ENCODE measurements at regions not wholly inside any gene's neighbourhood (a gene's known extent, or its start where the extent isn't known, plus 50 kb on each side); places are given as distances from the start of the nearest gene placed in this dataset.

DNA sequence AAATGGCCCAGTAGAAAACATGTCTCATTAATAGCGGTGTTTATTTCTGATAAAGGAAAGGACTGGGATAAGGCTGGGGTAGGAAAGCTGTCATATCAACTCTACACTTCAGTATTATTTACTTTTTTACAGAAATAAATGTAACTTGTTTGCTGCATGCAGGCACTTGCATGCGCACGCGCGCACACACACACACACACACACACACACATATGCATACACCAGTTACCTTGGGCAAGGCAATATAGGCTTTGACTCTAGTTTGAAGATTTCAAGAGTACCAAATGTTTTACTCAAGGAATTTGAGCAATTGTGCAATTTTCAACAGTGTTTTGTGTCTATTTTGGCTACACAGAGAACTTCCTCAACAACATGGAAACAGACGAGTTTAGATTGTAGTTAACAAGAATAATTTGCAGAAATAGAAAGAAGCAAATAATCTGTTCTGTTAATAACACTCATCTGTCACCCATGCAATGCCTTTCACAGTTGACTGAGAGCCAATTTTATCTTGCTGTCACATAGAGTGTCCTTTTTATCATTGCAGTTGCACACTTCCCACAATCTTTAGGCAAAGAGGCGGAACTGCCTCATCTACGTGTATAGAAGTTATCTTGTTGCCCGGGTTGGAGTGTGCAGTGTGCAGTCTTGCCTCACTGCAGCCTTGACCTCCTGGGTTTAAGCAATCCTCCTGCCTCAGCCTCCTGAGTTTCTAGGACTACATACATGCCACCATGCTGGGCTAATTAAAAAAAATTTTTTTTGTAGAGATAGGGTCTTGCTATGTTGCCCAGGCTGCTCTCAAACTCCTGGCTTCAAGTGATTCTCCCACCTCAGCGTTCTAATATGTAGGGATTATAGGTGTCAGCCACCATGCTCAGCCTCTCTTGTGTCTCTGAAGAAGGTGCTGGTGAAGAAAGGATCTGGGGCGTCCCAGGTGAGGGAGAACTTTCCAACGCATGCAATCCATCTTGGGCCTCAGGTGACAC is 64.6 kb upstream of the GPCPD1 start:
- TF ChIP-seq, protein P1, sequence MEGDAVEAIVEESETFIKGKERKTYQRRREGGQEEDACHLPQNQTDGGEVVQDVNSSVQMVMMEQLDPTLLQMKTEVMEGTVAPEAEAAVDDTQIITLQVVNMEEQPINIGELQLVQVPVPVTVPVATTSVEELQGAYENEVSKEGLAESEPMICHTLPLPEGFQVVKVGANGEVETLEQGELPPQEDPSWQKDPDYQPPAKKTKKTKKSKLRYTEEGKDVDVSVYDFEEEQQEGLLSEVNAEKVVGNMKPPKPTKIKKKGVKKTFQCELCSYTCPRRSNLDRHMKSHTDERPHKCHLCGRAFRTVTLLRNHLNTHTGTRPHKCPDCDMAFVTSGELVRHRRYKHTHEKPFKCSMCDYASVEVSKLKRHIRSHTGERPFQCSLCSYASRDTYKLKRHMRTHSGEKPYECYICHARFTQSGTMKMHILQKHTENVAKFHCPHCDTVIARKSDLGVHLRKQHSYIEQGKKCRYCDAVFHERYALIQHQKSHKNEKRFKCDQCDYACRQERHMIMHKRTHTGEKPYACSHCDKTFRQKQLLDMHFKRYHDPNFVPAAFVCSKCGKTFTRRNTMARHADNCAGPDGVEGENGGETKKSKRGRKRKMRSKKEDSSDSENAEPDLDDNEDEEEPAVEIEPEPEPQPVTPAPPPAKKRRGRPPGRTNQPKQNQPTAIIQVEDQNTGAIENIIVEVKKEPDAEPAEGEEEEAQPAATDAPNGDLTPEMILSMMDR (IDR thresholded peaks at IDR 0.05 in 2 of 3, conservative IDR thresholded peaks at IDR 0.05 in 1 of 3; ENCODE audit: borderline replicate concordance in 1 of 3, insufficient read depth in 1 of 3, low read depth in 2 of 3, low read length in 2 of 3): no peak
- TF ChIP-seq RAD21 (IDR thresholded peaks at IDR 0.05; ENCODE audit: low read depth) (no peak), POLR2AphosphoS5 (IDR thresholded peaks at IDR 0.05; ENCODE audit: low read depth, low read length) (no peak), EZH2 (IDR thresholded peaks at IDR 0.05) (no peak)
- TF ChIP-seq, protein P2, sequence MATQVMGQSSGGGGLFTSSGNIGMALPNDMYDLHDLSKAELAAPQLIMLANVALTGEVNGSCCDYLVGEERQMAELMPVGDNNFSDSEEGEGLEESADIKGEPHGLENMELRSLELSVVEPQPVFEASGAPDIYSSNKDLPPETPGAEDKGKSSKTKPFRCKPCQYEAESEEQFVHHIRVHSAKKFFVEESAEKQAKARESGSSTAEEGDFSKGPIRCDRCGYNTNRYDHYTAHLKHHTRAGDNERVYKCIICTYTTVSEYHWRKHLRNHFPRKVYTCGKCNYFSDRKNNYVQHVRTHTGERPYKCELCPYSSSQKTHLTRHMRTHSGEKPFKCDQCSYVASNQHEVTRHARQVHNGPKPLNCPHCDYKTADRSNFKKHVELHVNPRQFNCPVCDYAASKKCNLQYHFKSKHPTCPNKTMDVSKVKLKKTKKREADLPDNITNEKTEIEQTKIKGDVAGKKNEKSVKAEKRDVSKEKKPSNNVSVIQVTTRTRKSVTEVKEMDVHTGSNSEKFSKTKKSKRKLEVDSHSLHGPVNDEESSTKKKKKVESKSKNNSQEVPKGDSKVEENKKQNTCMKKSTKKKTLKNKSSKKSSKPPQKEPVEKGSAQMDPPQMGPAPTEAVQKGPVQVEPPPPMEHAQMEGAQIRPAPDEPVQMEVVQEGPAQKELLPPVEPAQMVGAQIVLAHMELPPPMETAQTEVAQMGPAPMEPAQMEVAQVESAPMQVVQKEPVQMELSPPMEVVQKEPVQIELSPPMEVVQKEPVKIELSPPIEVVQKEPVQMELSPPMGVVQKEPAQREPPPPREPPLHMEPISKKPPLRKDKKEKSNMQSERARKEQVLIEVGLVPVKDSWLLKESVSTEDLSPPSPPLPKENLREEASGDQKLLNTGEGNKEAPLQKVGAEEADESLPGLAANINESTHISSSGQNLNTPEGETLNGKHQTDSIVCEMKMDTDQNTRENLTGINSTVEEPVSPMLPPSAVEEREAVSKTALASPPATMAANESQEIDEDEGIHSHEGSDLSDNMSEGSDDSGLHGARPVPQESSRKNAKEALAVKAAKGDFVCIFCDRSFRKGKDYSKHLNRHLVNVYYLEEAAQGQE (IDR thresholded peaks at IDR 0.05; ENCODE audit: low read depth): no peak
- TF ChIP-seq, protein P3, sequence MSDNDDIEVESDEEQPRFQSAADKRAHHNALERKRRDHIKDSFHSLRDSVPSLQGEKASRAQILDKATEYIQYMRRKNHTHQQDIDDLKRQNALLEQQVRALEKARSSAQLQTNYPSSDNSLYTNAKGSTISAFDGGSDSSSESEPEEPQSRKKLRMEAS (IDR thresholded peaks at IDR 0.05): no peak

Data from HCT116 (cell line).